ENCODE measurements at regions not wholly inside any gene's neighbourhood (a gene's known extent, or its start where the extent isn't known, plus 50 kb on each side); places are given as distances from the start of the nearest gene placed in this dataset.

DNA sequence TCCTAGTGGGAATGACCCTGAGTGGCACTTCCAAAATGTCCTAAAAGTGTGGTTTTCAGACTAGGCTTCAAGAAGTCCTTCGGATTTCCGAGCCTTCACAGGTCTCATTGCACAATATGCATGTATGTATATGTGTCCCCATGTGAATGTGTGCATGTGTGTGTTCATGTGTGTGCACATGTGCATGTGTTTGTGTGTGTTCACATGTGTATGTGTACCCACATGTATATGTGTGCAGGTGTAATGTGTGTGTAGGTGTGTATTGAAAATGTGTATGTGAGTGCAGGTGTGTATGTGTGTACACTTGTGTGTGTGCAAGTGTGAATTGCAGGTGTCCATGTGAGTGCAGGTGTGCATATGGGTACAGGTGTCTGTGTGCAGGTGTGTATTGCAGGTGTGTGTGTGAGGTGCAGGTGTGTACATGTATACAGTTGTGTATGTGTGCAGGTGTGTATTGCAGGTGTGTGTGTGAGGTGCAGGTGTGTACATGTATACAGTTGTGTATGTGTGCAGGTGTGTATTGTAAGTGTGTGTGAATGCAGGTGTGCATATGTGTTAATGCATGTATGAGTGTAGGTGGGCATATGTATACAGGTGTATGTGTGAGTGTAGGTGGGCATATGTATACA lies 124.4 kb upstream of the EPB41L3 start:
- Mint-ChIP-seq H3K27me3 (ENCODE audit: insufficient read depth, unreplicated experiment) (peaks cover 8% of the 10 kb centered on the region), H3K36me3 (ENCODE audit: insufficient read depth, unreplicated experiment) (no peaks in the 10 kb centered on the region), H3K4me3 (ENCODE audit: unreplicated experiment) (no peak overlapping the region), H3K9me3 (ENCODE audit: unreplicated experiment) (peaks cover 16% of the 10 kb centered on the region), H3K4me1 (ENCODE audit: insufficient read depth, unreplicated experiment) (no peaks in the 10 kb centered on the region), H3K27ac (ENCODE audit: low read depth, unreplicated experiment) (no peak overlapping the region)
- BruUV-seq (replicated peaks) = no TSS peak
- CTCF ChIA-PET = no interaction called here
- POLR2A ChIA-PET = no interaction called here
- DNase-seq (ENCODE audit: unreplicated experiment) = no peak
- TF ChIP-seq, protein P1, sequence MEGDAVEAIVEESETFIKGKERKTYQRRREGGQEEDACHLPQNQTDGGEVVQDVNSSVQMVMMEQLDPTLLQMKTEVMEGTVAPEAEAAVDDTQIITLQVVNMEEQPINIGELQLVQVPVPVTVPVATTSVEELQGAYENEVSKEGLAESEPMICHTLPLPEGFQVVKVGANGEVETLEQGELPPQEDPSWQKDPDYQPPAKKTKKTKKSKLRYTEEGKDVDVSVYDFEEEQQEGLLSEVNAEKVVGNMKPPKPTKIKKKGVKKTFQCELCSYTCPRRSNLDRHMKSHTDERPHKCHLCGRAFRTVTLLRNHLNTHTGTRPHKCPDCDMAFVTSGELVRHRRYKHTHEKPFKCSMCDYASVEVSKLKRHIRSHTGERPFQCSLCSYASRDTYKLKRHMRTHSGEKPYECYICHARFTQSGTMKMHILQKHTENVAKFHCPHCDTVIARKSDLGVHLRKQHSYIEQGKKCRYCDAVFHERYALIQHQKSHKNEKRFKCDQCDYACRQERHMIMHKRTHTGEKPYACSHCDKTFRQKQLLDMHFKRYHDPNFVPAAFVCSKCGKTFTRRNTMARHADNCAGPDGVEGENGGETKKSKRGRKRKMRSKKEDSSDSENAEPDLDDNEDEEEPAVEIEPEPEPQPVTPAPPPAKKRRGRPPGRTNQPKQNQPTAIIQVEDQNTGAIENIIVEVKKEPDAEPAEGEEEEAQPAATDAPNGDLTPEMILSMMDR (IDR thresholded peaks at IDR 0.05; ENCODE audit: unreplicated experiment) = no peak
- intact Hi-C loops (cut with micrococcal nuclease) = no loop called here

GRCh38 chr18:5667356-5667755 lies 123.6 kb upstream of the EPB41L3 start:
- Mint-ChIP-seq H3K36me3 (ENCODE audit: insufficient read depth, unreplicated experiment) (no peaks in the 10 kb centered on the region), H3K27me3 (ENCODE audit: insufficient read depth, unreplicated experiment) (peaks cover 11% of the 10 kb centered on the region), H3K9me3 (ENCODE audit: unreplicated experiment) (peaks cover 18% of the 10 kb centered on the region), H3K4me3 (ENCODE audit: unreplicated experiment) (no peak overlapping the region), H3K4me1 (ENCODE audit: insufficient read depth, unreplicated experiment) (no peaks in the 10 kb centered on the region), H3K27ac (ENCODE audit: low read depth, unreplicated experiment) (no peak overlapping the region)
- intact Hi-C loops (cut with micrococcal nuclease) = no loop called here
- ChIA-PET POLR2A (no interaction called here), CTCF (no interaction called here)
- DNase-seq (ENCODE audit: unreplicated experiment) = no peak
- no TSS peak for BruUV-seq (replicated peaks)
- TF ChIP-seq, protein P1 (IDR thresholded peaks at IDR 0.05; ENCODE audit: unreplicated experiment) = no peak

DNA sequence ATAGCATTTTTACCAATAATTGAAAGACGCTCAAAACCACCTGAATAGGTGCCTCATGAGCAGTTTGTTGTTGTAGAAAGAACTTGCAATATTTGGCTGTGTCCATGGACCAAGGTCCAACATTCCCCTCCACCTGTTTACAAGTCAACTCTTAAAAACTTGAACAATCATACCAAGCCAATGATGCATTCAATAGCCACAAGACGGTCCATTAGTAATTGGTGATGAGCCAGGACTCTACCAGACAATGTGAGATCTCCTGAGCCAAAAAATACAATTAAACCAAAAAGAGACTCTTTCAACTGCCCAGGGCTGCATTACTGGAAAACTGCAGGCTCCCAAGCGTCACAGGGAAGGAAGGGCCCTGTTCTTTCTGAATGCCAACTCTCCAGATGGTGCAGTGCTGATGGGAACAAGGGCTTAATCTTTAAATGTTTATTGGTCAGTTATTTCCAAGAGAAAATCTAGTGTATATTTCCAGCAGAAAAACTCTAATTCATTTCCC lies 118.8 kb upstream of the EPB41L3 start:
- H3K4me1 Mint-ChIP-seq (ENCODE audit: insufficient read depth, unreplicated experiment) = no peaks in the 10 kb centered on the region
- no peak overlapping the region for H3K27ac Mint-ChIP-seq (ENCODE audit: low read depth, unreplicated experiment)
- DNase-seq (ENCODE audit: unreplicated experiment) = no peak
- intact Hi-C loops (cut with micrococcal nuclease) = no loop called here
- BruUV-seq (replicated peaks) = no TSS peak
- peaks cover 11% of the 10 kb centered on the region for H3K27me3 Mint-ChIP-seq (ENCODE audit: insufficient read depth, unreplicated experiment)
- H3K4me3 Mint-ChIP-seq (ENCODE audit: unreplicated experiment) = no peak overlapping the region
- H3K36me3 Mint-ChIP-seq (ENCODE audit: insufficient read depth, unreplicated experiment) = no peaks in the 10 kb centered on the region
- TF ChIP-seq, protein P1 (IDR thresholded peaks at IDR 0.05; ENCODE audit: unreplicated experiment) = no peak
- ChIA-PET POLR2A (no interaction called here), CTCF (no interaction called here)
- H3K9me3 Mint-ChIP-seq (ENCODE audit: unreplicated experiment) = peaks cover 18% of the 10 kb centered on the region

DNA sequence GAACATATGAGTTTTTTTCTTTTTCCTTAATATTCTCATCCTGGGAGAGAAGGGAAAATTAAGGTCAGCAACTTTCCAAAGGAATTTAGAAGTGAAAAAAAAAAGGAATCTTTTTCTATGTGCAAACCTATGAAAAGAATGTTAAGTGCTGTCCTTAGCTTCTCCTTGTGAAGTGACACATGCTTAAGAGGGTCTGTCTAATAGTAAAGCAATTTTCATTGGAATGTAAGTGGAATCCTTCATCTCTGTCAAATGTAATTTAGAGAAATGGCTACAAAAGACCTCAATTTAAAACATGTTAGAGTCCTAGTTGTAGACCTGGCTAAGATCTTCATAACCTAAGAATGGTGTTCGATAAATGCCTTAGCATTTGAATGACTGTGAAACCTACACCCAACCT lies 117.4 kb upstream of the EPB41L3 start:
- no peaks in the 10 kb centered on the region for H3K36me3 Mint-ChIP-seq (ENCODE audit: insufficient read depth, unreplicated experiment)
- peaks cover 11% of the 10 kb centered on the region for H3K27me3 Mint-ChIP-seq (ENCODE audit: insufficient read depth, unreplicated experiment)
- DNase-seq (ENCODE audit: unreplicated experiment) = no peak
- TF ChIP-seq, protein P1 (IDR thresholded peaks at IDR 0.05; ENCODE audit: unreplicated experiment) = no peak
- CTCF ChIA-PET = no interaction called here
- peaks cover 17% of the 10 kb centered on the region for H3K9me3 Mint-ChIP-seq (ENCODE audit: unreplicated experiment)
- no peaks in the 10 kb centered on the region for H3K4me1 Mint-ChIP-seq (ENCODE audit: insufficient read depth, unreplicated experiment)
- intact Hi-C loops (cut with micrococcal nuclease) = no loop called here
- no TSS peak for BruUV-seq (replicated peaks)
- POLR2A ChIA-PET = no interaction called here
- H3K27ac Mint-ChIP-seq (ENCODE audit: low read depth, unreplicated experiment) = no peak overlapping the region
- H3K4me3 Mint-ChIP-seq (ENCODE audit: unreplicated experiment) = no peak overlapping the region
